Osteoblast (primary cell): ENCODE measurements at regions not wholly inside any gene's neighbourhood (a gene's known extent, or its start where the extent isn't known, plus 50 kb on each side); places are given as distances from the start of the nearest gene placed in this dataset.

Experiments used
- DNase-seq: peaks from one replicate; pipeline ENCODE4 v3.0.0; 2011; ENCODE audit warnings: low spot score, mixed read lengths; ENCODE audit not compliant: insufficient read length; ENCODE audit errors: missing footprints
- H2AFZ ChIP-seq: 2 replicates; pipeline ENCODE4 v1.6.0; 2011; ENCODE audit warnings: mild to moderate bottlenecking, low read length
- H3K27ac ChIP-seq: 2 replicates; pipeline ENCODE4 v1.5.1; 2011; ENCODE audit warnings: mild to moderate bottlenecking, low read depth, low read length, moderate library complexity
- H3K27me3 ChIP-seq: 2 replicates; pipeline ENCODE4 v1.6.0; 2012; ENCODE audit warnings: mild to moderate bottlenecking, control low read depth, inconsistent platforms, low read length, moderate library complexity; ENCODE audit not compliant: insufficient read depth
- H3K36me3 ChIP-seq: 2 replicates; pipeline ENCODE4 v1.5.1; 2011; ENCODE audit warnings: mild to moderate bottlenecking, low read length, control low read depth, moderate library complexity; ENCODE audit not compliant: insufficient read depth
- H3K4me1 ChIP-seq: 2 replicates; pipeline ENCODE4 v1.5.1; 2011; ENCODE audit warnings: mild to moderate bottlenecking, low read length, control low read depth, moderate library complexity; ENCODE audit not compliant: insufficient read depth
- H3K4me2 ChIP-seq: 2 replicates; pipeline ENCODE4 v1.6.0; 2011; ENCODE audit warnings: mild to moderate bottlenecking, low read length; ENCODE audit not compliant: insufficient read depth
- H3K4me3 ChIP-seq: fragments of 200-600 bp; sonication (generic); 3 replicates; pipeline ENCODE4 v1.5.1; 2012; ENCODE audit warnings: mild to moderate bottlenecking, low read length, inconsistent platforms; ENCODE audit not compliant: insufficient read depth
- H3K79me2 ChIP-seq: 2 replicates; pipeline ENCODE4 v1.6.0; 2012; ENCODE audit warnings: mild to moderate bottlenecking, low read length, control low read depth, inconsistent platforms; ENCODE audit not compliant: insufficient read depth
- H3K9me3 ChIP-seq: 2 replicates; pipeline ENCODE4 v1.5.1; 2011; ENCODE audit warnings: low read depth, low read length, control low read depth
- H4K20me1 ChIP-seq: 2 replicates; pipeline ENCODE4 v1.6.0; 2012; ENCODE audit warnings: mild to moderate bottlenecking, low read length, control low read depth; ENCODE audit not compliant: insufficient read depth
- CTCF ChIP-seq: IDR thresholded peaks from 2 replicates; pipeline ENCODE4 v1.5.1; 2011; ENCODE audit warnings: mild to moderate bottlenecking, low read depth, low read length, moderate library complexity; ENCODE audit errors: extremely low read depth

GRCh38 chr4:189502841-189503435 lies 437.7 kb upstream of the FRG1 start:
- Histone ChIP-seq H3K4me1 (no peaks in the 10 kb centered on the region), H3K9me3 (peaks cover 4% of the 10 kb centered on the region), H3K79me2 (no peaks in the 10 kb centered on the region), H3K27me3 (no peaks in the 10 kb centered on the region), H3K4me2 (no peak overlapping the region), H4K20me1 (no peaks in the 10 kb centered on the region), H2AFZ (no peak overlapping the region), H3K4me3 (no peak overlapping the region), H3K36me3 (no peaks in the 10 kb centered on the region), H3K27ac (no peak overlapping the region)
- no peak for TF ChIP-seq CTCF
- no peak for DNase-seq

- Histone ChIP-seq H2AFZ (no peak overlapping the region), H3K4me3 (no peak overlapping the region), H3K4me1 (no peaks in the 10 kb centered on the region), H3K9me3 (peaks cover 4% of the 10 kb centered on the region), H3K27me3 (no peaks in the 10 kb centered on the region), H3K27ac (no peak overlapping the region), H3K79me2 (no peaks in the 10 kb centered on the region), H3K4me2 (no peak overlapping the region), H4K20me1 (no peaks in the 10 kb centered on the region), H3K36me3 (no peaks in the 10 kb centered on the region)
- TF ChIP-seq CTCF = no peak
- no peak for DNase-seq
These were observed 436.5 kb upstream of the FRG1 start for GRCh38 chr4:189504220-189504619.

- Histone ChIP-seq H3K9me3 (peaks cover 4% of the 10 kb centered on the region), H3K4me3 (no peak overlapping the region), H3K4me1 (no peaks in the 10 kb centered on the region), H3K79me2 (no peaks in the 10 kb centered on the region), H3K36me3 (no peaks in the 10 kb centered on the region), H4K20me1 (no peaks in the 10 kb centered on the region), H3K27me3 (no peaks in the 10 kb centered on the region), H3K4me2 (no peak overlapping the region), H3K27ac (no peak overlapping the region), H2AFZ (no peak overlapping the region)
- TF ChIP-seq CTCF = no peak
- DNase-seq = no peak
These were observed 435.3 kb upstream of the FRG1 start for GRCh38 chr4:189505380-189505779.

- no peak for TF ChIP-seq CTCF
- H3K4me2 ChIP-seq = no peak overlapping the region
- H3K27ac ChIP-seq = no peak overlapping the region
- no peaks in the 10 kb centered on the region for H3K79me2 ChIP-seq
- DNase-seq = no peak
- no peaks in the 10 kb centered on the region for H3K27me3 ChIP-seq
- H3K4me3 ChIP-seq = no peak overlapping the region
- no peaks in the 10 kb centered on the region for H3K36me3 ChIP-seq
- H3K4me1 ChIP-seq = no peaks in the 10 kb centered on the region
- H2AFZ ChIP-seq = no peak overlapping the region
- peaks cover 4% of the 10 kb centered on the region for H3K9me3 ChIP-seq
- no peaks in the 10 kb centered on the region for H4K20me1 ChIP-seq
These were observed 434.6 kb upstream of the FRG1 start for GRCh38 chr4:189506080-189506479.
